Endothelial cell of umbilical vein (primary cell): ENCODE measurements at regions not wholly inside any gene's neighbourhood (a gene's known extent, or its start where the extent isn't known, plus 50 kb on each side); places are given as distances from the start of the nearest gene placed in this dataset.

Experiments used
- BruUV-seq: library from RNA; stranded (reverse); fragments of 400-500 nt; replicated peaks from 2 replicates; lab custom pipeline; 2021; lab: Mats Ljungman, UMichigan
- CTCF ChIA-PET: fragments of 300-600, 350-600 bp; sonication (Branson Sonifier 250); formaldehyde crosslinking; loops from one replicate; lab custom pipeline; 2021; ENCODE audit warnings: antibody characterized with exemption, inconsistent platforms; lab: Charles Lee
- POLR2A ChIA-PET: fragments of 300-600, 350-600 bp; sonication (Branson Sonifier 250); formaldehyde crosslinking; loops from one replicate; lab custom pipeline; 2021; ENCODE audit warnings: antibody characterized with exemption, inconsistent platforms; lab: Charles Lee
- DNase-seq: peaks from one replicate; pipeline ENCODE4 v3.0.0-alpha.2; 2011; ENCODE audit warnings: low read depth, low spot score
- FAIRE-seq: peaks from 2 replicates; lab custom pipeline; 2011; peaks lifted over from hg19 to GRCh38; lab: Jason Lieb, UNC
- H2AFZ ChIP-seq: 2 replicates; pipeline ENCODE4 v1.6.0; 2012; ENCODE audit warnings: low read depth, low read length, control low read depth, inconsistent platforms
- H3K27ac ChIP-seq: 2 replicates; pipeline ENCODE4 v1.5.1; 2011; ENCODE audit warnings: low read depth, mild to moderate bottlenecking, control low read depth, low read length, moderate library complexity; ENCODE audit not compliant: insufficient read depth
- H3K27me3 ChIP-seq, 2 experiments: 2 replicates each; pipeline versions ENCODE4 v1.6.0 to v1.6.1; 2011; ENCODE audit warnings: low read length in 2 of 2, mixed read lengths in 1 of 2; ENCODE audit not compliant: control insufficient read depth in 2 of 2, insufficient read depth in 2 of 2
- H3K36me3 ChIP-seq, 2 experiments: 2 replicates in 1 of 2; 3 replicates in 1 of 2; pipeline ENCODE4 v1.5.1; 2011; ENCODE audit warnings: low read length in 2 of 2, mild to moderate bottlenecking in 1 of 2, moderate library complexity in 1 of 2; ENCODE audit not compliant: control insufficient read depth in 2 of 2, insufficient read depth in 2 of 2; ENCODE audit errors: extremely low read depth in 1 of 2
- H3K4me1 ChIP-seq: 3 replicates; pipeline ENCODE4 v1.5.1; 2011; ENCODE audit warnings: mild to moderate bottlenecking, low read length; ENCODE audit not compliant: control insufficient read depth, insufficient read depth; ENCODE audit errors: extremely low read depth
- H3K4me2 ChIP-seq: 2 replicates; pipeline ENCODE4 v1.6.1; 2011; ENCODE audit warnings: low read length, control low read depth, mixed read lengths; ENCODE audit not compliant: insufficient read depth
- H3K4me3 ChIP-seq, 3 experiments: fragments of 200-600 bp in 1 of 3; sonication (generic), shearing (Covaris generic) in 1 of 3; replicated peaks in 1 of 3; 2 replicates each; pipeline ENCODE4 v1.5.1; 2011 to 2016; ENCODE audit warnings: control low read depth in 3 of 3, low read length in 3 of 3, mild to moderate bottlenecking in 2 of 3, inconsistent platforms in 1 of 3, low read depth in 1 of 3, moderate library complexity in 1 of 3; ENCODE audit not compliant: insufficient read depth in 1 of 3
- H3K79me2 ChIP-seq: 2 replicates; pipeline ENCODE4 v1.6.0; 2012; ENCODE audit warnings: low read length, inconsistent platforms; ENCODE audit not compliant: control insufficient read depth, insufficient read depth
- H3K9ac ChIP-seq: replicated peaks from 2 replicates; pipeline ENCODE3; 2011; ENCODE audit warnings: low read length, control low read depth; ENCODE audit not compliant: insufficient read depth; ENCODE audit errors: extremely low read depth
- H3K9me1 ChIP-seq: replicated peaks from 3 replicates; pipeline ENCODE4 v1.6.0; 2011; ENCODE audit warnings: mild to moderate bottlenecking, low read length; ENCODE audit not compliant: control insufficient read depth, insufficient read depth; ENCODE audit errors: extremely low read depth
- H3K9me3 ChIP-seq: replicated peaks from 2 replicates; pipeline ENCODE4 v1.5.1; 2012; ENCODE audit warnings: low read length, inconsistent platforms; ENCODE audit not compliant: control insufficient read depth, insufficient read depth
- H4K20me1 ChIP-seq: replicated peaks from 2 replicates; pipeline ENCODE3; 2011; ENCODE audit warnings: mild to moderate bottlenecking, low read length; ENCODE audit not compliant: control insufficient read depth, insufficient read depth; ENCODE audit errors: extremely low read depth
- CTCF ChIP-seq, 2 donors: IDR thresholded peaks; 1 replicate in 1 of 2; 2 replicates in 1 of 2; pipeline ENCODE4 v1.5.1; 2011; ENCODE audit warnings: low read length in 2 of 2, mild to moderate bottlenecking in 2 of 2, moderate library complexity in 2 of 2, control low read depth in 1 of 2, inconsistent platforms in 1 of 2, low read depth in 1 of 2; ENCODE audit not compliant: insufficient read depth in 1 of 2; ENCODE audit errors: extremely low read depth in 1 of 2
- EZH2 ChIP-seq: IDR thresholded peaks from 2 replicates; pipeline ENCODE4 v1.6.1; 2012; ENCODE audit warnings: borderline replicate concordance, low read depth, mild to moderate bottlenecking, moderate library complexity, low read length, inconsistent platforms; ENCODE audit not compliant: severe bottlenecking
- FOS ChIP-seq: IDR thresholded peaks from 2 replicates; pipeline ENCODE4 v1.6.1; 2011; ENCODE audit warnings: mild to moderate bottlenecking, low read length, moderate library complexity, borderline replicate concordance; ENCODE audit not compliant: insufficient read depth
- GATA2 ChIP-seq: IDR thresholded peaks from 2 replicates; pipeline ENCODE4 v1.7.0; 2011; ENCODE audit warnings: low read depth, mild to moderate bottlenecking, moderate library complexity, mixed read lengths, low read length; ENCODE audit not compliant: insufficient read length, insufficient read depth
- MAX ChIP-seq: IDR thresholded peaks from 2 replicates; pipeline ENCODE4 v1.6.1; 2011; ENCODE audit not compliant: insufficient read depth, insufficient read length
- MYC ChIP-seq: IDR thresholded peaks from one replicate; pipeline ENCODE4 v1.6.1; 2011; ENCODE audit warnings: mild to moderate bottlenecking, low read depth, low read length
- POLR2A ChIP-seq: IDR thresholded peaks from 2 replicates; pipeline ENCODE4 v1.6.1; 2012; ENCODE audit warnings: low read depth, mild to moderate bottlenecking, control low read depth, low read length
- POLR2AphosphoS5 ChIP-seq: IDR thresholded peaks from 2 replicates; pipeline ENCODE4 v1.6.1; 2012; ENCODE audit warnings: low read depth, mild to moderate bottlenecking, control low read depth, low read length, moderate library complexity; ENCODE audit not compliant: insufficient read depth
- dilution Hi-C: fragments of 300-500 bp; cut with MboI; formaldehyde crosslinking; loops from one replicate; pipeline ENCODE4 v1.15.0; 2019; ENCODE audit warnings: low sequenced_read_pairs; ENCODE audit not compliant: extremely low pct_ligation_motif_present
- intact Hi-C: fragments of 100-400 bp; cut with micrococcal nuclease; formaldehyde crosslinking; loops from one replicate; pipeline ENCODE4 v1.10.0; 2022

- TF ChIP-seq MYC (no peak), CTCF (IDR thresholded peaks at IDR 0.05; ENCODE audit: extremely low read depth in 1 of 2, insufficient read depth in 1 of 2, low read depth in 1 of 2, low read length in 2 of 2) (no peak), MAX (no peak), POLR2A (no peak), FOS (no peak), EZH2 (no peak), GATA2 (no peak), POLR2AphosphoS5 (no peak)
- Histone ChIP-seq H3K4me2 (no peak overlapping the region), H3K9me3 (no peaks in the 10 kb centered on the region), H3K4me3 (no peak overlapping the region), H3K36me3 (no peaks in the 10 kb centered on the region), H3K4me1 (no peaks in the 10 kb centered on the region), H4K20me1 (no peaks in the 10 kb centered on the region), H3K9ac (no peak overlapping the region), H3K27ac (no peak overlapping the region), H3K79me2 (no peaks in the 10 kb centered on the region), H3K27me3 (no peaks in the 10 kb centered on the region), H2AFZ (no peak overlapping the region), H3K9me1 (no peaks in the 10 kb centered on the region)
- ChIA-PET CTCF (no interaction called here), POLR2A (no interaction called here)
- dilution Hi-C loops: no loop called here
- intact Hi-C loops: no loop called here
- FAIRE-seq: no peak
- no TSS peak for BruUV-seq
- DNase-seq: no peak
Observed at GRCh38 chr2:106274668-106275067, 80.6 kb upstream of the UXS1 start.
